ENCODE measurements at regions not wholly inside any gene's neighbourhood (a gene's known extent, or its start where the extent isn't known, plus 50 kb on each side); places are given as distances from the start of the nearest gene placed in this dataset.

- Histone ChIP-seq H3K27me3 (no peaks in the 10 kb centered on the region), H3K27ac (no peak overlapping the region), H3K4me3 (no peak overlapping the region), H3K36me3 (no peaks in the 10 kb centered on the region), H3K4me1 (no peaks in the 10 kb centered on the region), H3K9me3 (no peaks in the 10 kb centered on the region)
- intact Hi-C loops (cut with DNase I), result no loop called here
- DNase-seq (no peak), ATAC-seq (peak; percentile 76 to 87 (median 86))
- TF ChIP-seq, protein P1, sequence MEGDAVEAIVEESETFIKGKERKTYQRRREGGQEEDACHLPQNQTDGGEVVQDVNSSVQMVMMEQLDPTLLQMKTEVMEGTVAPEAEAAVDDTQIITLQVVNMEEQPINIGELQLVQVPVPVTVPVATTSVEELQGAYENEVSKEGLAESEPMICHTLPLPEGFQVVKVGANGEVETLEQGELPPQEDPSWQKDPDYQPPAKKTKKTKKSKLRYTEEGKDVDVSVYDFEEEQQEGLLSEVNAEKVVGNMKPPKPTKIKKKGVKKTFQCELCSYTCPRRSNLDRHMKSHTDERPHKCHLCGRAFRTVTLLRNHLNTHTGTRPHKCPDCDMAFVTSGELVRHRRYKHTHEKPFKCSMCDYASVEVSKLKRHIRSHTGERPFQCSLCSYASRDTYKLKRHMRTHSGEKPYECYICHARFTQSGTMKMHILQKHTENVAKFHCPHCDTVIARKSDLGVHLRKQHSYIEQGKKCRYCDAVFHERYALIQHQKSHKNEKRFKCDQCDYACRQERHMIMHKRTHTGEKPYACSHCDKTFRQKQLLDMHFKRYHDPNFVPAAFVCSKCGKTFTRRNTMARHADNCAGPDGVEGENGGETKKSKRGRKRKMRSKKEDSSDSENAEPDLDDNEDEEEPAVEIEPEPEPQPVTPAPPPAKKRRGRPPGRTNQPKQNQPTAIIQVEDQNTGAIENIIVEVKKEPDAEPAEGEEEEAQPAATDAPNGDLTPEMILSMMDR (IDR thresholded peaks at IDR 0.05), result peak; percentile 65 to 76 (median 70)
- no peak for TF ChIP-seq POLR2A (IDR thresholded peaks at IDR 0.05)
- WGBS (ENCODE audit: insufficient coverage, low coverage, low lambda C conversion rate, missing lambda C conversion rate), result 31% methylated on average over 8 of the region's 8 CpGs
These were observed 171.6 kb upstream of the FBXL4 start for GRCh38 chr6:99119109-99120031.

GRCh38 chr6:99114769-99115406, 167.1 kb upstream of the FBXL4 start:
- H3K36me3 ChIP-seq, result no peaks in the 10 kb centered on the region
- H3K9me3 ChIP-seq, result no peaks in the 10 kb centered on the region
- intact Hi-C loops (cut with DNase I), result no loop called here
- no peak overlapping the region for H3K4me3 ChIP-seq
- TF ChIP-seq POLR2A (IDR thresholded peaks at IDR 0.05), result no peak
- TF ChIP-seq, protein P1 (IDR thresholded peaks at IDR 0.05), result no peak
- WGBS (ENCODE audit: insufficient coverage, low coverage, low lambda C conversion rate, missing lambda C conversion rate), result 52% methylated on average over 5 of the region's 5 CpGs
- no peak overlapping the region for H3K27ac ChIP-seq
- no peaks in the 10 kb centered on the region for H3K27me3 ChIP-seq
- DNase-seq (no peak), ATAC-seq (no peak)
- no peaks in the 10 kb centered on the region for H3K4me1 ChIP-seq

GRCh38 chr6:99111590-99111989, 163.8 kb upstream of the FBXL4 start:
- WGBS (ENCODE audit: insufficient coverage, low coverage, low lambda C conversion rate, missing lambda C conversion rate), result 59% methylated on average over 3 of the region's 3 CpGs
- Histone ChIP-seq H3K27me3 (no peaks in the 10 kb centered on the region), H3K36me3 (no peaks in the 10 kb centered on the region), H3K27ac (no peak overlapping the region), H3K4me3 (no peak overlapping the region), H3K4me1 (no peaks in the 10 kb centered on the region), H3K9me3 (no peaks in the 10 kb centered on the region)
- intact Hi-C loops (cut with DNase I), result no loop called here
- DNase-seq (no peak), ATAC-seq (no peak)
- TF ChIP-seq, protein P1 (IDR thresholded peaks at IDR 0.05), result no peak
- TF ChIP-seq POLR2A (IDR thresholded peaks at IDR 0.05), result no peak

- 30% methylated on average over 3 of the region's 3 CpGs for WGBS (ENCODE audit: insufficient coverage, low coverage, low lambda C conversion rate, missing lambda C conversion rate)
- H3K9me3 ChIP-seq, result no peaks in the 10 kb centered on the region
- no peak for TF ChIP-seq POLR2A (IDR thresholded peaks at IDR 0.05)
- TF ChIP-seq, protein P1 (IDR thresholded peaks at IDR 0.05), result no peak
- H3K27me3 ChIP-seq, result no peaks in the 10 kb centered on the region
- H3K4me1 ChIP-seq, result no peaks in the 10 kb centered on the region
- intact Hi-C loops (cut with DNase I), result no loop called here
- no peaks in the 10 kb centered on the region for H3K36me3 ChIP-seq
- no peak overlapping the region for H3K27ac ChIP-seq
- no peak for ATAC-seq
- no peak overlapping the region for H3K4me3 ChIP-seq
- no peak for DNase-seq
These were observed 162.3 kb upstream of the FBXL4 start for GRCh38 chr6:99110029-99110428.
